Endothelial cell of umbilical vein (primary cell): ENCODE measurements at regions not wholly inside any gene's neighbourhood (a gene's known extent, or its start where the extent isn't known, plus 50 kb on each side); places are given as distances from the start of the nearest gene placed in this dataset.

Experiments used
- BruUV-seq: library from RNA; stranded (reverse); fragments of 400-500 nt; replicated peaks from 2 replicates; lab custom pipeline; 2021; lab: Mats Ljungman, UMichigan
- CTCF ChIA-PET: fragments of 300-600, 350-600 bp; sonication (Branson Sonifier 250); formaldehyde crosslinking; loops from one replicate; lab custom pipeline; 2021; ENCODE audit warnings: antibody characterized with exemption, inconsistent platforms; lab: Charles Lee
- POLR2A ChIA-PET: fragments of 300-600, 350-600 bp; sonication (Branson Sonifier 250); formaldehyde crosslinking; loops from one replicate; lab custom pipeline; 2021; ENCODE audit warnings: antibody characterized with exemption, inconsistent platforms; lab: Charles Lee
- DNase-seq: peaks from one replicate; pipeline ENCODE4 v3.0.0-alpha.2; 2011; ENCODE audit warnings: low read depth, low spot score
- FAIRE-seq: peaks from 2 replicates; lab custom pipeline; 2011; peaks lifted over from hg19 to GRCh38; lab: Jason Lieb, UNC
- H2AFZ ChIP-seq: 2 replicates; pipeline ENCODE4 v1.6.0; 2012; ENCODE audit warnings: low read depth, low read length, control low read depth, inconsistent platforms
- H3K27ac ChIP-seq: 2 replicates; pipeline ENCODE4 v1.5.1; 2011; ENCODE audit warnings: low read depth, mild to moderate bottlenecking, control low read depth, low read length, moderate library complexity; ENCODE audit not compliant: insufficient read depth
- H3K27me3 ChIP-seq, 2 experiments: 2 replicates each; pipeline versions ENCODE4 v1.6.0 to v1.6.1; 2011; ENCODE audit warnings: low read length in 2 of 2, mixed read lengths in 1 of 2; ENCODE audit not compliant: control insufficient read depth in 2 of 2, insufficient read depth in 2 of 2
- H3K36me3 ChIP-seq, 2 experiments: 2 replicates in 1 of 2; 3 replicates in 1 of 2; pipeline ENCODE4 v1.5.1; 2011; ENCODE audit warnings: low read length in 2 of 2, mild to moderate bottlenecking in 1 of 2, moderate library complexity in 1 of 2; ENCODE audit not compliant: control insufficient read depth in 2 of 2, insufficient read depth in 2 of 2; ENCODE audit errors: extremely low read depth in 1 of 2
- H3K4me1 ChIP-seq: 3 replicates; pipeline ENCODE4 v1.5.1; 2011; ENCODE audit warnings: mild to moderate bottlenecking, low read length; ENCODE audit not compliant: control insufficient read depth, insufficient read depth; ENCODE audit errors: extremely low read depth
- H3K4me2 ChIP-seq: 2 replicates; pipeline ENCODE4 v1.6.1; 2011; ENCODE audit warnings: low read length, control low read depth, mixed read lengths; ENCODE audit not compliant: insufficient read depth
- H3K4me3 ChIP-seq, 3 experiments: fragments of 200-600 bp in 1 of 3; sonication (generic), shearing (Covaris generic) in 1 of 3; replicated peaks in 1 of 3; 2 replicates each; pipeline ENCODE4 v1.5.1; 2011 to 2016; ENCODE audit warnings: control low read depth in 3 of 3, low read length in 3 of 3, mild to moderate bottlenecking in 2 of 3, inconsistent platforms in 1 of 3, low read depth in 1 of 3, moderate library complexity in 1 of 3; ENCODE audit not compliant: insufficient read depth in 1 of 3
- H3K79me2 ChIP-seq: 2 replicates; pipeline ENCODE4 v1.6.0; 2012; ENCODE audit warnings: low read length, inconsistent platforms; ENCODE audit not compliant: control insufficient read depth, insufficient read depth
- H3K9ac ChIP-seq: replicated peaks from 2 replicates; pipeline ENCODE3; 2011; ENCODE audit warnings: low read length, control low read depth; ENCODE audit not compliant: insufficient read depth; ENCODE audit errors: extremely low read depth
- H3K9me1 ChIP-seq: replicated peaks from 3 replicates; pipeline ENCODE4 v1.6.0; 2011; ENCODE audit warnings: mild to moderate bottlenecking, low read length; ENCODE audit not compliant: control insufficient read depth, insufficient read depth; ENCODE audit errors: extremely low read depth
- H3K9me3 ChIP-seq: replicated peaks from 2 replicates; pipeline ENCODE4 v1.5.1; 2012; ENCODE audit warnings: low read length, inconsistent platforms; ENCODE audit not compliant: control insufficient read depth, insufficient read depth
- H4K20me1 ChIP-seq: replicated peaks from 2 replicates; pipeline ENCODE3; 2011; ENCODE audit warnings: mild to moderate bottlenecking, low read length; ENCODE audit not compliant: control insufficient read depth, insufficient read depth; ENCODE audit errors: extremely low read depth
- FOS ChIP-seq: IDR thresholded peaks from 2 replicates; pipeline ENCODE4 v1.6.1; 2011; ENCODE audit warnings: mild to moderate bottlenecking, low read length, moderate library complexity, borderline replicate concordance; ENCODE audit not compliant: insufficient read depth
- JUN ChIP-seq: IDR thresholded peaks from 2 replicates; pipeline ENCODE4 v1.6.1; 2011; ENCODE audit warnings: borderline replicate concordance, low read depth; ENCODE audit not compliant: insufficient read length, insufficient read depth
- MYC ChIP-seq: IDR thresholded peaks from one replicate; pipeline ENCODE4 v1.6.1; 2011; ENCODE audit warnings: mild to moderate bottlenecking, low read depth, low read length
- POLR2A ChIP-seq: IDR thresholded peaks from 2 replicates; pipeline ENCODE4 v1.6.1; 2012; ENCODE audit warnings: low read depth, mild to moderate bottlenecking, control low read depth, low read length
- POLR2AphosphoS5 ChIP-seq: IDR thresholded peaks from 2 replicates; pipeline ENCODE4 v1.6.1; 2012; ENCODE audit warnings: low read depth, mild to moderate bottlenecking, control low read depth, low read length, moderate library complexity; ENCODE audit not compliant: insufficient read depth
- dilution Hi-C: fragments of 300-500 bp; cut with MboI; formaldehyde crosslinking; loops from one replicate; pipeline ENCODE4 v1.15.0; 2019; ENCODE audit warnings: low sequenced_read_pairs; ENCODE audit not compliant: extremely low pct_ligation_motif_present
- intact Hi-C: fragments of 100-400 bp; cut with micrococcal nuclease; formaldehyde crosslinking; loops from one replicate; pipeline ENCODE4 v1.10.0; 2022
- TF ChIP-seq, protein P1 (sequence below), 2 donors: IDR thresholded peaks; 1 replicate in 1 of 2; 2 replicates in 1 of 2; pipeline ENCODE4 v1.5.1; 2011; ENCODE audit warnings: low read length in 2 of 2, mild to moderate bottlenecking in 2 of 2, moderate library complexity in 2 of 2, control low read depth in 1 of 2, inconsistent platforms in 1 of 2, low read depth in 1 of 2; ENCODE audit not compliant: insufficient read depth in 1 of 2; ENCODE audit errors: extremely low read depth in 1 of 2

DNA sequence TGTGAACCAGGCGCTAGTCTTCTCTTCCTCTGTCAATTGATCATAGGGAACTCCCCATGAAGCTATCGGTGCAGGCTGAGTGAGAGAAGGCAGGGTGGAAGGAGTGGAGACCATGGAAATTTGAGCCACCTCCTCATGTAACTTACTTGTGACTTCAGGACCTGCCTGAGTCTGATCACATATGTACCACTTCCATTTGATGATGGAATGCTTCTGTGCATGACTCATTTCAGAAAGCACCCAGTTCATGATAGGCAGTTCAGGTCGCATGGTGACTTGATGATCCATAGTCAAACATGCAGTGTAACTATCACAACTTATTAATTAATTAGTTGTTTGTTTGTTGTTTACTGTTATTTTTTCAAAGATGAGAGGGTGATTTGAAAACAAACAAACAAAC is 1296.7 kb downstream of the SUCLG1 start:
- no TSS peak for BruUV-seq
- intact Hi-C loops (no loop called here), dilution Hi-C loops (no loop called here)
- Histone ChIP-seq H3K27ac (no peak overlapping the region), H2AFZ (no peak overlapping the region), H3K4me1 (no peaks in the 10 kb centered on the region), H4K20me1 (no peaks in the 10 kb centered on the region), H3K9ac (no peak overlapping the region), H3K9me1 (no peaks in the 10 kb centered on the region), H3K79me2 (no peaks in the 10 kb centered on the region), H3K9me3 (no peaks in the 10 kb centered on the region), H3K4me2 (no peak overlapping the region), H3K36me3 (no peaks in the 10 kb centered on the region), H3K4me3 (no peak overlapping the region), H3K27me3 (no peaks in the 10 kb centered on the region)
- CTCF ChIA-PET, result no interaction called here
- DNase-seq (no peak), FAIRE-seq (no peak)
- POLR2A ChIA-PET, result no interaction called here
- TF ChIP-seq, protein P1, sequence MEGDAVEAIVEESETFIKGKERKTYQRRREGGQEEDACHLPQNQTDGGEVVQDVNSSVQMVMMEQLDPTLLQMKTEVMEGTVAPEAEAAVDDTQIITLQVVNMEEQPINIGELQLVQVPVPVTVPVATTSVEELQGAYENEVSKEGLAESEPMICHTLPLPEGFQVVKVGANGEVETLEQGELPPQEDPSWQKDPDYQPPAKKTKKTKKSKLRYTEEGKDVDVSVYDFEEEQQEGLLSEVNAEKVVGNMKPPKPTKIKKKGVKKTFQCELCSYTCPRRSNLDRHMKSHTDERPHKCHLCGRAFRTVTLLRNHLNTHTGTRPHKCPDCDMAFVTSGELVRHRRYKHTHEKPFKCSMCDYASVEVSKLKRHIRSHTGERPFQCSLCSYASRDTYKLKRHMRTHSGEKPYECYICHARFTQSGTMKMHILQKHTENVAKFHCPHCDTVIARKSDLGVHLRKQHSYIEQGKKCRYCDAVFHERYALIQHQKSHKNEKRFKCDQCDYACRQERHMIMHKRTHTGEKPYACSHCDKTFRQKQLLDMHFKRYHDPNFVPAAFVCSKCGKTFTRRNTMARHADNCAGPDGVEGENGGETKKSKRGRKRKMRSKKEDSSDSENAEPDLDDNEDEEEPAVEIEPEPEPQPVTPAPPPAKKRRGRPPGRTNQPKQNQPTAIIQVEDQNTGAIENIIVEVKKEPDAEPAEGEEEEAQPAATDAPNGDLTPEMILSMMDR (IDR thresholded peaks at IDR 0.05; ENCODE audit: extremely low read depth in 1 of 2, insufficient read depth in 1 of 2, low read depth in 1 of 2, low read length in 2 of 2), result no peak
- TF ChIP-seq FOS (no peak), JUN (peak; percentile 8), POLR2AphosphoS5 (no peak), POLR2A (no peak)

DNA sequence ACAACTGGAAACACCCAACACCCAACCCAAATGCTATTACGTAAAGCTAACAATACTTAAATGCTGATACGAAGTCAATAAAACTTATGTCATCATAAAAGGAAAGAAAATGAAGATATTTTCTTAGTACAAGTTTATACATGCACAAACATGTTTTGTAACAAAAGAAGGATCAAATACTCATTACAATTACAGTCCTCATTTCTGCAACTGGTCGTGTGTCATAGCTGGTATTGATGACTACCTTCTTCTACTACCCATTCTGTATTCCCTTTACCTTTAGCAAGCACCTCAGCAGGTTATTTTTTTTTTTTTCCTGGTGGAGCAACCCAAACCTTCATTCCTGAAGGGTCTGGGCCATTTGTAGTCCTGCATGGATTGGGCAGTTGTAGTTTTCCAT is 1298.5 kb downstream of the SUCLG1 start:
- no peaks in the 10 kb centered on the region for H3K27me3 ChIP-seq
- H3K36me3 ChIP-seq, result no peaks in the 10 kb centered on the region
- H3K4me3 ChIP-seq, result no peak overlapping the region
- no peaks in the 10 kb centered on the region for H3K9me3 ChIP-seq
- ChIA-PET POLR2A (no interaction called here), CTCF (no interaction called here)
- BruUV-seq, result no TSS peak
- no peak for DNase-seq
- H3K79me2 ChIP-seq, result no peaks in the 10 kb centered on the region
- dilution Hi-C loops, result no loop called here
- no peaks in the 10 kb centered on the region for H3K4me1 ChIP-seq
- no peak overlapping the region for H2AFZ ChIP-seq
- no peak overlapping the region for H3K9ac ChIP-seq
- H4K20me1 ChIP-seq, result no peaks in the 10 kb centered on the region
- no peak for TF ChIP-seq MYC
- H3K9me1 ChIP-seq, result no peaks in the 10 kb centered on the region
- intact Hi-C loops, result no loop called here
- H3K27ac ChIP-seq, result no peak overlapping the region
- no peak overlapping the region for H3K4me2 ChIP-seq
- no peak for FAIRE-seq
